T-cell (primary cell): ENCODE measurements at regions not wholly inside any gene's neighbourhood (a gene's known extent, or its start where the extent isn't known, plus 50 kb on each side); places are given as distances from the start of the nearest gene placed in this dataset.

Experiments used
- ATAC-seq, 4 experiments: fragments of 200-7000 bp in 3 of 4; fragments of 150-1000 bp in 1 of 4; cut with Tn5 transposase; replicated peaks in 1 of 4; 1 replicate in 3 of 4; 2 replicates in 1 of 4; pipeline ENCODE4 v1.10.0; 2021; ENCODE audit warnings: moderate library complexity in 3 of 4, mild to moderate bottlenecking in 2 of 4, moderate number of reproducible peaks in 1 of 4
- CTCF ChIA-PET, 2 donors: fragments of 300-600 bp; sonication (Branson Sonifier 250); formaldehyde crosslinking; loops; one replicate each; lab custom pipeline; 2022; ENCODE audit warnings: antibody characterized with exemption in 2 of 2; lab: Charles Lee
- POLR2A ChIA-PET, 2 donors: fragments of 300-600 bp; sonication (Branson Sonifier 250); formaldehyde crosslinking; loops; one replicate each; lab custom pipeline; 2022; ENCODE audit warnings: antibody characterized with exemption in 2 of 2; lab: Charles Lee
- DNase-seq, 35 experiments: peaks; one replicate each; pipeline versions ENCODE4 v3.0.0 to v3.0.0-alpha.2; 2013 to 2023
- H3K27ac ChIP-seq: one replicate; pipeline ENCODE4 v1.5.1; 2013; ENCODE audit warnings: low read length
- H3K27me3 ChIP-seq, 2 experiments: replicated peaks in 1 of 2; 1 replicate in 1 of 2; 2 replicates in 1 of 2; pipeline versions ENCODE4 v1.6.1 to v1.7.0; 2013; ENCODE audit warnings: low read length in 1 of 2, mixed read lengths in 1 of 2; ENCODE audit not compliant: control insufficient read depth in 2 of 2, insufficient read depth in 2 of 2; ENCODE audit errors: extremely low read depth in 1 of 2
- H3K36me3 ChIP-seq, 2 donors: 1 replicate in 1 of 2; 2 replicates in 1 of 2; pipeline versions ENCODE4 v1.6.1 to v1.7.0; 2013; ENCODE audit warnings: low read length in 1 of 2; ENCODE audit not compliant: control insufficient read depth in 2 of 2, insufficient read depth in 1 of 2; ENCODE audit errors: extremely low read depth in 1 of 2
- H3K4me1 ChIP-seq, 2 experiments: 1 replicate in 1 of 2; 2 replicates in 1 of 2; pipeline versions ENCODE4 v1.6.1 to v1.7.0; 2013; ENCODE audit warnings: low read length in 2 of 2, mixed read lengths in 1 of 2; ENCODE audit not compliant: insufficient read depth in 2 of 2, control insufficient read depth in 1 of 2; ENCODE audit errors: extremely low read depth in 1 of 2
- H3K4me3 ChIP-seq, 2 donors: 1 replicate in 1 of 2; 2 replicates in 1 of 2; pipeline versions ENCODE4 v1.5.1 to v1.7.0; 2013; ENCODE audit warnings: mild to moderate bottlenecking in 2 of 2, low read length in 1 of 2, moderate library complexity in 1 of 2; ENCODE audit not compliant: control insufficient read depth in 1 of 2; ENCODE audit errors: extremely low read depth in 1 of 2
- H3K9me3 ChIP-seq: 2 replicates; pipeline ENCODE4 v1.7.0; 2013
- H3K27ac Mint-ChIP-seq, 2 donors: one replicate each; pipeline ENCODE4 v1.8.0; 2020 to 2021; ENCODE audit warnings: mild to moderate bottlenecking in 2 of 2, mixed read lengths in 2 of 2
- H3K27me3 Mint-ChIP-seq, 2 donors: one replicate each; pipeline ENCODE4 v1.8.0; 2021 to 2022; ENCODE audit warnings: mixed read lengths in 2 of 2
- H3K36me3 Mint-ChIP-seq: one replicate; pipeline ENCODE4 v1.8.0; 2021; ENCODE audit warnings: mixed read lengths
- H3K4me1 Mint-ChIP-seq, 3 donors: one replicate each; pipeline ENCODE4 v1.8.0; 2020 to 2022; ENCODE audit warnings: mixed read lengths in 3 of 3, mild to moderate bottlenecking in 1 of 3
- H3K4me3 Mint-ChIP-seq, 3 donors: one replicate each; pipeline ENCODE4 v1.8.0; 2020 to 2022; ENCODE audit warnings: mild to moderate bottlenecking in 3 of 3, mixed read lengths in 3 of 3, moderate library complexity in 3 of 3
- H3K9me3 Mint-ChIP-seq, 3 donors: one replicate each; pipeline ENCODE4 v1.8.0; 2020 to 2022; ENCODE audit warnings: mixed read lengths in 3 of 3
- WGBS: methylation state at CpG from one replicate; pipeline ENCODE4 v1.1.5; 2013; ENCODE audit warnings: missing lambda C conversion rate; ENCODE audit not compliant: insufficient coverage; 5-methylcytosine and 5-hydroxymethylcytosine counted together

DNA sequence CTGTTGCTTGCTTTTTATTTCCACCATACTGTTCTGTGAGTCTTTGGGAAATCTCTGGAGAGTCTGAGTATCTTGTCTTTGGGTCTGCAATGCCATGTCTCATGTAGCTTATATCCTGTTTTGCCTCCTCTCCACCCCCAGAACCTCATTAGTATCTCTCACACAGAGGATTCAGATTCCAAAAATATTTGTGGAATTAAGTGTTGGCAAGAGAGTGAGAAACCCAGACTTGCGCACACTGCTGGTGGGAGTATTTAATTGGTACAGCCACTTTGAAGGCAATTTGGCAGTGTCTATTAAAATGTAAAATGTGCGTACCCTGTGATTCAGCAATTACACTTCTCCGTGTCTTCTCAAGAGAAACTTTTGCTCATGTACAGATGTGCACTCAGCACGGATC, 68.6 kb downstream of the ZNF621 start:
- Mint-ChIP-seq H3K9me3 (no peaks in the 10 kb centered on the region), H3K27ac (no peak overlapping the region), H3K4me1 (no peaks in the 10 kb centered on the region), H3K27me3 (peaks cover 10 to 29% of the 10 kb centered on the region in 2 donors), H3K36me3 (no peaks in the 10 kb centered on the region), H3K4me3 (no peak overlapping the region)
- POLR2A ChIA-PET: no interaction called here
- no peak overlapping the region for H3K4me3 ChIP-seq
- H3K9me3 ChIP-seq: no peaks in the 10 kb centered on the region
- DNase-seq (no peak), ATAC-seq (no peak)
- H3K27me3 ChIP-seq: peaks cover 0 to 22% of the 10 kb centered on the region in 2 experiments
- H3K4me1 ChIP-seq: no peaks in the 10 kb centered on the region
- H3K27ac ChIP-seq: no peak overlapping the region
- 80% methylated on average over 2 of the region's 4 CpGs for WGBS
- no peaks in the 10 kb centered on the region for H3K36me3 ChIP-seq
- CTCF ChIA-PET: interaction anchor here in 1 of 2 donors (1.6 kb wide), 1 partner anchor 12 kb away, joined by 4 read pairs; no protein-coding TSS in a partner anchor

DNA sequence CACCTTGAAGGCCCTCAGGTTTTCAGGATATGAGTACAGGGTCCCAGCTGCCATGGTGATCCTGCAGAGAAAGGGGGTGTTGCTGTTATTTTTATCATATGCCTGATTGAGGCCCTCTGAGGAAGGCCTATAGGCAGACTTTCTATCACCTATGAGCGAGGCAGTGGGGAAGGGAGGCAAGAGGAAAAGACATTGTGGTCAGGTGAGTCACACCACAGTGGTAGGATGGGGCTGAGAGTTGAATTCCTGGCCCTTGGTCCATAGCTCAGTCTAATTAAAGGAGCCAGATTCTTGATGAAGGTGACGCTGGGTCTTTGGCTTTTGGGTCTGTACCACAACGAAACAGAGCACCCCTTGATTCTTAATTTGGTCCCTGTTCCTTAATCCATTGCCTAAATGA, 72.7 kb downstream of the ZNF621 start:
- DNase-seq: no peak
- H3K4me3 ChIP-seq: no peak overlapping the region
- Mint-ChIP-seq H3K4me1 (no peaks in the 10 kb centered on the region), H3K27me3 (peaks cover 25 to 30% of the 10 kb centered on the region in 2 donors), H3K27ac (no peak overlapping the region), H3K9me3 (no peaks in the 10 kb centered on the region), H3K4me3 (no peak overlapping the region), H3K36me3 (no peaks in the 10 kb centered on the region)
- 60% methylated on average over 2 of the region's 3 CpGs for WGBS
- POLR2A ChIA-PET: no interaction called here
- H3K9me3 ChIP-seq: no peaks in the 10 kb centered on the region
- ATAC-seq: no peak
- H3K36me3 ChIP-seq: no peaks in the 10 kb centered on the region
- no peaks in the 10 kb centered on the region for H3K4me1 ChIP-seq
- peaks cover 0 to 15% of the 10 kb centered on the region in 2 experiments for H3K27me3 ChIP-seq
- CTCF ChIA-PET: no interaction called here
- no peak overlapping the region for H3K27ac ChIP-seq

DNA sequence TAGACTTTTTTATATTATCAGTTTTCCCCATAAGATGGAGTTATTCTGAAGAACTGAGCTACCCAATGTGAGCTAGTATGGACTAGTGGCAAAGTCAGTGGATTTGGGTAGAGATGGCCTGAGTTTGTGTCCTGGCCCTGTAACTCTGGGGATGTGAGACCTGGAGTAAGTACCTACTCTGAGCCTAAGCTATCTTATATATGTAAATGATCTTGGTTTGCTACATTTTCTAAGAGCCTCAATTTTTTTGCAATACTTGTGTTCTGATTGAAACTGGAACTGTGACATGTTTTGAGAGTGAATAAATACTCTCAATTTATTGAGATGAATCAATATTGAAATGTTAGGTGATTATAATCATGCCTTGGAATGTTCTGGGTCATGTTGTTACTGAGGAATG, 73.6 kb downstream of the ZNF621 start:
- Mint-ChIP-seq H3K27me3 (peaks cover 25 to 33% of the 10 kb centered on the region in 2 donors), H3K36me3 (no peaks in the 10 kb centered on the region), H3K9me3 (no peaks in the 10 kb centered on the region), H3K27ac (no peak overlapping the region), H3K4me3 (no peak overlapping the region), H3K4me1 (no peaks in the 10 kb centered on the region)
- Histone ChIP-seq H3K9me3 (no peaks in the 10 kb centered on the region), H3K4me3 (no peak overlapping the region), H3K27ac (no peak overlapping the region), H3K27me3 (peaks cover 0 to 15% of the 10 kb centered on the region in 2 experiments), H3K36me3 (no peaks in the 10 kb centered on the region), H3K4me1 (no peaks in the 10 kb centered on the region)
- CTCF ChIA-PET: no interaction called here
- ATAC-seq (no peak), DNase-seq (no peak)
- POLR2A ChIA-PET: no interaction called here

DNA sequence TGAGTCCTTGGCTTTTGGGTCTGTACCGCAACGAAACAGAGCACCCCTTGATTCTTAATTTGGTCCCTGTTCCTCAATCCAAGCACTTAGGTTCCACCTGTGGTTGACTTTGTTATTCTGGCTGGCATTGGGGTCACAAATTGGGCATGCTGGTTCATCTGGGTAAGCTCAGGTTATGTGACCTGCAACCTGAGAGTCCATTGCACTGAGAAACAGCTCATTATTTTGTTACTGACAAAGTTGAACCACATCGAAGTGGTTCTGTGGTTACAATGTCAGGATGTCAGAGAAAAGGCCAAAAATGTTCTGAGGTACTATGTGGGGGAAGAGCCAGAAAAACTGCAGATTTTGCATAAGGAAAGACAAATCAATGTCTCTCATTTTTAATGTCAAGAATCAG, 74.2 kb downstream of the ZNF621 start:
- Histone ChIP-seq H3K27ac (no peak overlapping the region), H3K36me3 (no peaks in the 10 kb centered on the region), H3K9me3 (no peaks in the 10 kb centered on the region), H3K4me3 (no peak overlapping the region), H3K27me3 (peaks cover 0 to 15% of the 10 kb centered on the region in 2 experiments), H3K4me1 (no peaks in the 10 kb centered on the region)
- ATAC-seq (no peak), DNase-seq (no peak)
- 93% methylated on average over 2 of the region's 3 CpGs for WGBS
- Mint-ChIP-seq H3K36me3 (no peaks in the 10 kb centered on the region), H3K27me3 (peaks cover 26 to 34% of the 10 kb centered on the region in 2 donors), H3K4me1 (no peaks in the 10 kb centered on the region), H3K9me3 (no peaks in the 10 kb centered on the region), H3K27ac (no peak overlapping the region), H3K4me3 (no peak overlapping the region)
- ChIA-PET CTCF (interaction anchor here in 1 of 2 donors (1.1 kb wide), 1 partner anchor 17 kb away, joined by 5 read pairs; no protein-coding TSS in a partner anchor), POLR2A (no interaction called here)

DNA sequence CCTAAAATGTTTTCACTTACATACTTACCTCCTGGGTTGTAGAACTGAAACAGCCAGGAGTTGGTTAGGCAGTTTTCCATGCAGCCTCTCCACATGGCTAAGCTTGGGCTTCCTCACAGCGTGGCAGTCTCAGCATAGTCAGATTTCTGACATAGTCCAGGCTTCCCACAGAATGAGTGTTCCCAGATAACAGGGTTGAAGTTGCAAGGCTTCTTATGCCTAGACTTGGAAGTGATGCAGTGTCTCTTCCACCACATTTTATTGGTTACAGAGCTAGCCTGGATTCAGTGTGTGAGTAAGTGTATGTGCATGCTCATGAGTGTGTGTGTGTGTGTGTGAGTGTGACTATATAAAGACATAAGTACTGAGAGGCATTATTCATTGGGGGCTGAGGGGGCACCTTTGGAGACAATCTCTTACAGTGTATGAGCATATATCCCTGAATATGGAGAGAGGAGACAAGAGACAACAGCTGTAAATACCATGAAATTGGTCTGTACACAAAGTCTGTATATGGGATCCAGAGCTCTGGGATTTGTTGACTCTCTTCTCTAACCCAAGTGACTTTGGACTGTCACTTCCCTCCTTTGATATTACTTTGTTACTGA, 78.1 kb downstream of the ZNF621 start:
- no peaks in the 10 kb centered on the region for H3K27me3 ChIP-seq
- no peaks in the 10 kb centered on the region for H3K9me3 ChIP-seq
- no peak for ATAC-seq
- no peaks in the 10 kb centered on the region for H3K36me3 ChIP-seq
- ChIA-PET CTCF (no interaction called here), POLR2A (no interaction called here)
- WGBS: 82% methylated on average over 1 of the region's 1 CpG
- H3K4me1 Mint-ChIP-seq: no peaks in the 10 kb centered on the region
- no peak overlapping the region for H3K4me3 Mint-ChIP-seq
- H3K4me1 ChIP-seq: no peaks in the 10 kb centered on the region
- no peaks in the 10 kb centered on the region for H3K36me3 Mint-ChIP-seq
- DNase-seq: no peak
- H3K9me3 Mint-ChIP-seq: no peaks in the 10 kb centered on the region
- no peak overlapping the region for H3K4me3 ChIP-seq
- H3K27ac Mint-ChIP-seq: no peak overlapping the region
- peaks cover 25 to 41% of the 10 kb centered on the region in 2 donors for H3K27me3 Mint-ChIP-seq
- H3K27ac ChIP-seq: no peak overlapping the region

DNA sequence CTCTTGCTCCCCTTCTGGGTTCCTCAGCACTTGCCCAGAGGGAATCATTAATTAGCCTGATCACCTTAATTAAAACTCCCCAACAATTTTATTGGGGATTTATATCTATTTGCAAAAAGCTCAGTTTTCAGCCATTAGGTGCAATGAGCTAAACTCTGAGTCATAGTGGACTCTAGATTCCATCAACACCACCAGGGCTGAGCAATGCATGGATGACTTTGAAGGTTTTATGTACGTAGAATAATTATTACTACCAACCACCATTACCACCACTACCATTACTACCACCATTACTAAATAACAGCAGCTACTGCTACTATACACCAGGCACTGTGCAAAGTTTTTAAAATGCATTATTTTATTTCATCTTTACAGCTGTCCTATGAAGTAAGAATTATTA, 81.2 kb downstream of the ZNF621 start:
- Mint-ChIP-seq H3K27me3 (peaks cover 7 to 31% of the 10 kb centered on the region in 2 donors), H3K4me3 (no peak overlapping the region), H3K4me1 (no peaks in the 10 kb centered on the region), H3K36me3 (no peaks in the 10 kb centered on the region), H3K27ac (no peak overlapping the region), H3K9me3 (no peaks in the 10 kb centered on the region)
- ChIA-PET POLR2A (no interaction called here), CTCF (interaction anchor here in 1 of 2 donors (0.6 to 1.1 kb wide), 3 partner anchors 14 to 24 kb away, joined by 3 read pairs; no protein-coding TSS in a partner anchor)
- Histone ChIP-seq H3K36me3 (no peaks in the 10 kb centered on the region), H3K4me3 (no peak overlapping the region), H3K27ac (no peak overlapping the region), H3K9me3 (no peaks in the 10 kb centered on the region), H3K4me1 (no peaks in the 10 kb centered on the region), H3K27me3 (peaks cover 0 to 2% of the 10 kb centered on the region in 2 experiments)
- 83% methylated on average over 1 of the region's 1 CpG for WGBS
- ATAC-seq: no peak
- no peak for DNase-seq
